NCI-H1436 treated with DMSO at 0.1 percent for 48 hours (cell line): ENCODE measurements at regions not wholly inside any gene's neighbourhood (a gene's known extent, or its start where the extent isn't known, plus 50 kb on each side); places are given as distances from the start of the nearest gene placed in this dataset.
"Not testable (repeated sequence)": the region's sequence is repeated elsewhere in the genome, so short reads cannot be mapped to it uniquely, and the experiment has no call there.

Experiments used
- DNase-seq: peaks from one replicate; lab custom pipeline; 2025; lab: John Stamatoyannopoulos, UW

DNA sequence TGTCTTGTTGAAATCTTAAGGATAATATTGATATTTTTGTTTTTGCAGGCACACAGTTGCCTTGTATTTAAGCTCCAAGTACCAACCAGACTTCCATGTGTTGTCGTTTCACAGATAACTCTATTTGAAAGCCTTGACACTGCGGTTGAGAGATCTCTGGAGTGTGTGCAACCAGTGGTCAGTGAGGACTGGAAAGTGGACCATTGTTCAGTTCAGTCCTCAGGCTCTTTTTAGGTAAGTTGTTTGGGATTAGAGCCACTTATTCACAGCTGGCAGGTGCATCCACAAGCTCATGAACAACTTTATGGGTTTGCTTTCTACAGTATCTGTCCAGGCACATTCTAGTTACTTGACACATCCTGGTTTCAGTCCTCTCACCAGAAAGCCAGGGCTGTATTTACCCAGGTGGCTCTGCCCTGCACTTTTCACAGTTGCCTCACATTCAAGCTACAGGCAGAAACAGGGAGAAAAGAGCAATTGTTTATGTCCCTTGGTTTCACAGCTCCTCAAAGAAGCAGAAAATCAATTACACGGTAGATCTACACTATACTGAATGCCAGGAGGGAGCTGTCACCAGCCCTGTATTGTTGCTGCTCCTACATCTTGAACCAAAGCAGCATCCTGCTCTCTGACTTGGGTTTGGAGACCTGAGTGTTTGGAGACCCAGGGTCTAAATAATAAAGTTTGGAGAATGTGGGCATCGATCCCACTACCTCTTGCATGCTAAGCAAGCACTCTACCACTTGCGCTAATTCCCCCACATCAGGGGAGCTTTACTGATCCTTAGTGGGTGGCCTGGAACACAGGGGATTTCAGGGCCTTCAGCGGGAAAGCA is 543.3 kb downstream of the PRIM2 start:
- DNase-seq = not testable (repeated sequence)

DNA sequence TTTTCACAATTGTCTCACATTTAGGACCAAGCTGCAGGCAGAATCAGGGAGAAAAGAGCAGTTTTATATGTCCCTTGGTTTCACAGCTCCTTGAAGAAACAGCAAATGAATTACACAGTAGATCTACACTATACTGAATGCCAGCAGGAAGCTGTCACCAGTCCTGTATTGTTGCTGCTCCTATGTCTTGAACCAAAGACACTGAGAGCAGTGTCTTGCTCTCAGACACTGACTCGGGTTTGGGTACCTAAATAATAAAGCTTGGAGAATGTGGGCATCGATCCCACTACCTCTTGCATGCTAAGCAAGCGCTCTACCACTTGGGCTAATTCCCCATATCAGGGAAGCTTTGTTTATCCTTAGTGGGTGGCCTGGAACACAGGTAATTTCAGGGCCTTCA is 552.7 kb downstream of the PRIM2 start:
- DNase-seq = not testable (repeated sequence)

DNA sequence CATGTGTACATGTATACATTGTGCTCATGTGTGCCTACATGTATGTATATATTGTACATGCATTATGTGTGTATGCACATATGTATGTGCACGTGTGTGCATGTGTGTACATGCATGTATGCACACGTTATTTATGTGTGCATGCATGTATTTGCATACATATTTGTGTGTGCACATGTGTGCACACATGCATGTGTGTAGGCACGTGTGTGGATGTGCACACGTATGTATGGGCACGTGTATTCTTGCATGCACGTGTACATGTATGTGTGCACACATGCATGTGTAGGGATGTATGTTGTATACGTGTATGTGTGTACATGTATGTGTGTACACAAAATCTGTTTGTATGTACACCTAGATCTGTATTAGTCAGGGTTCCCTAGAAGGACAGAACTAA is 556.0 kb downstream of the PRIM2 start:
- not testable (repeated sequence) for DNase-seq

DNA sequence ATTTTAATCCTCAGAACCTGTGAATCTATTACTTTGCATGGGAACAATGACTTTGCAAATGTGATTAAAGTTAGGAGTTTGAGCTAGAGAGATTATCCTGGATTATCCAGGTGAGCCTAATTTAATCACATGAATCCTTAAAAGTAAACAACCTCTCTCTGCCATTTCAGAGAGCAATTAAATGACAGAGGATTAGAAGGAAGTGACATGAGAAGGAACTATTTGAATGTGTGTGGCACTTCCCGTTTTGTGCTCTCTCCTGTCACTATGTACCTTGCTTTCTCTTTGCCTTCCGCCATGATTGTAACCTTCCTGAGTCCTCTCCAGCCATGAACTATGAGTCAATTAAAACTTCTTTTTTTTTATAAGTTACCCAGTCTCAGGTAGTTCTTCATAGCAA is 559.2 kb downstream of the PRIM2 start:
- DNase-seq = not testable (repeated sequence)

DNA sequence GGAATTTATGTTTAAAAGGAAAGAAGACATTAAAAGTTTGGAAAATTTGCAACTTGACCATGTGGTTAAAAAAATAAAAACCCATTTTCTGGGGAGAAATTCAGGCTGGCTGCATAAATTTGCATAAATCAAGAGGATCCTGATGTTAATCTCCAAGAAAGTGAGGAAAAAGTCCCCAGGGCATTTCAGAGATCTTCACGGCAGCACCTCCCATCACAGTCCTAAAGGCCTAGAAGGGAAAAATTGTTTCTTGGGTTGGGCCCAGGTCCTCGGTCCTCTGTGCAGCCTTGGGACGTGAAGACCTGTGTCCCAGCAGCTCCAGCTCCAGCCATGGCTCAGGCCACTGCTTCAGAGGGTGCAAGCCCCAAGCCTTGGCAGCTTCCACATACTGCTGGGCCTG is 560.3 kb downstream of the PRIM2 start:
- not testable (repeated sequence) for DNase-seq

DNA sequence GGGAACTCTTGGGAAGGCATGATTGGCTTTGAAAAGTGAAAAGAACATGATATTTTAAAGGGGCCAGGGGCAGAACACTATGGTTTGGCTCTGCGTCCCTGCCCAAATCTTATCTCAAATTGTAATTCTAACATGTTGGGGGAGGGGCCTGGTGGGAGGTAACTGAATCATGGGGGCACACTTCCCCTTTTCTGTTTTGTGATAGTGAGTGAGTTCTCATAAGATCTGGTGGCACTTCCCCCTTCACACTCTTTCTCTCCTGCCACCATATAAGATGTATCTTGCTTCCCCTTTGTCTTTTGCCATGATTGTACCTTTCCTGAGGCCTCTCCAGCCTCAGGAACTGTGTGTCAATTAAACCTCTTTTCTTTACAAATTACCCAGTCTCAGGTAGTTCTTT is 561.4 kb downstream of the PRIM2 start:
- DNase-seq = not testable (repeated sequence)

DNA sequence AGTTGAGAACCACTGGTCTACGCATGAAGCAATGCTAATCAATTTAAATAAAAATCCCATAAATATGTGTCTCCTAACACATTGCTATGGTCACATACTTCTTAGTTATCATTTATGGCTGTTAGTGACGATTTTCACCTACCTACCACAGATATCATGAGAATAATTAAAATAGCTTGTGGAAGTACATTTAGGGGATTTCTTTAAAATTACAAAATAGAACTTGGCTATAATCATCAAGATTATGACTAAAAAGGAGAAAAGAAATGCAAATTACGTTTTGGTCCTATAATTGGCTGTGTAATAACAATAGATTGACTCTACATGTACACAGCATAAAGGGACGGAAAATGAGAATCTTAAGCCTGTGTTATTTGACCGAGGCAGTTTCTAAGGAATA is 581.4 kb downstream of the PRIM2 start:
- DNase-seq = not testable (repeated sequence)

DNA sequence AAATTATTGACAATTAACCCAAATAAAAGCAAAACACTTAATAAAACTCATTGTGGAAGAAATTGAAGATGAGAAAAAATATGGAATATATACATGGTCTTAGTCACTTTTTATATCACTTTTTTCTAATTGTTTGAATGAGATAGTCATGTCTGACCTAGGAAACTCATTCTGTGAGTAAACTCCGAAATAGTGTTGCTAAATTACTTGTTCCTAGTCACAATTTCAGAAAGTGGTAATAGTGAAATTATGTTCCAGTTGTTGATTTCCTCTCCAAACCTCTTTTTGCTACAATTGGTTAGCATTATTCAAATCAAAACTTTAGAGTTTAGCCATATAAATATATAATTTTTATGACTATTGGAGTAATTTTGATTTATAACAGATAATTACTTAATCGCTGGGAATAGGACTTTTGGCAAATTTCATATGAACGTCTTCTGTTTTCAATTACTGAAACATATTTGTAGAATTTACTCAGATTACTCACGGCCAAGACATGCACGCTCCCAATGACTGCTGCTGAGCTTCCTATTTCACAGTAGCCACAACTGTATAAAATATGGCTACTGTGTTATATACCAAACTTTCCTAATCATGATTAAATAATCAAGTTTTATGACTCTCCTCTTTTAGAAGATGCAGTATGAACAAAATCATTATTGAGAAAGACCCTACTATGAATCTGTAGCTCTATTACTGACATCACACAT is 583.4 kb downstream of the PRIM2 start:
- not testable (repeated sequence) for DNase-seq

DNA sequence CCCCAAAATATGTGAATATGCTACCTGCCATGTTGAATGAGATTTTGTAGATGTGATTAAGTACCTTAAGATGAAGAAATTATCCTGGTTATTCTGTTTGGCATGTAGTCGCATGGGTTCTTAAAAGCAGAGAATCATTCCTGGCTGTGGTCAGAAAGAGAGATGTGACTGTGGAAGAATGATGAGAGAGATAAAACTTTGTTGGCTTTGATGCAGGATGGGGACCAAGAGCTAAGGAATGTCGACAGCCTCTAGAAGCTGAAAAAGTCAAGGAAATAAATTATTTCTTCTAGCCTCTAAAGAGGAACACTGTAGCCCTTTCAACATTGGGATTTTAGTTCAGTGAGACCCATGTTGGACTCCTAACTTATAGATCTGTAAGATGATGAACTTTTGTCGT is 584.0 kb downstream of the PRIM2 start:
- not testable (repeated sequence) for DNase-seq

DNA sequence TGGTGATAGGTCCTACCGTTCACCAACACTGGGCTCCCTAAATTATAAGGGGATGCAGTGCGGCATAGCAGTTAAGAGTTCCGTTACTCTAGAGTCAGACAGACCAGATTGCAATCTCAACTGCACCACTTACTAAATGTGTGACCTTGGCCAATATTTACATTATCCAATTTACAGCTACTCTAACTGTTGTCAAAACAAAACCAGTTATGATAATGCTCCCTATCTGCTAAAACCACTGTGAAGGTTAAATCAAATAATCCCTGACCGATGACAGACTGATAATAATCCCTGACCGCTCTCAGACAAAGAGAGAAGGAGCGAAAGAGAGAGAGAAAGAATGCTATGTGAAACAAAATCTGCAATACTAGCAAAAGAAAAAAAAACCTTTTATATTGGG is 586.9 kb downstream of the PRIM2 start:
- not testable (repeated sequence) for DNase-seq

DNA sequence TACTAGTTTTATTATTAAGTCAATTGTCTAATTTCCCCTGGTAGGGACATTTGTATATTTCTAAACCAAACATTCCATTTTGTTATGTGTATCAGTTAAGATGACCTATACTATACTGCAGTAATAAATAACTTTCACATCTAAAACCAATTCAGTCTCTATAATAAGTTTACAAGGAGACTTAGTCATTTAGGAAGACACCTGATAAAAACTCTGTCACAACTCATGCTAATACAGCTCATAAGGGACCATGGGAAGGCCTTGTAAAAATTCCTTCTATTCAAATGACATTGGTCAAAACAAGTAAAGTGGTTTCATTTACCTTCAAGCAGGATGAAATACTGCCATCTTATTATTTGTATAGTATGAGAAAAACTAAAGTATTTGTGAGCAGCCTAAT is 597.9 kb downstream of the PRIM2 start:
- DNase-seq = not testable (repeated sequence)

DNA sequence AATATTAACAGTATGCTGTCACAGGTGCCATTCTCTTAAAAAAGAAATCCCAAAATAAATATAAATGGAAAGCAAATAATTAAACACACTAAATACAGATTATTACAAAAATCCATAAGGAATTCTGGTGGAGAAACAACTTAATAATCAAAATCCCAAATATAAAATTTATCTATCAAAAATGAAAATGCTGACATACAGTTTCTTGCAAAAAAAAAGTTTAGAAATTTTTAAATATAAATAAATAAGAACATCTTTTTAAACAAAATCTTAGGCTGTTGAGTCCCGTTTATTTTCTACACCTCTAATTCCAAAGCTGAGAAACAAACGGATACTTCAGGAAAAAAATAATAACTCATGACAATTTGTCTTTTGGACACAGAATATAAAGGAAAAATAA is 625.5 kb downstream of the PRIM2 start:
- not testable (repeated sequence) for DNase-seq

DNA sequence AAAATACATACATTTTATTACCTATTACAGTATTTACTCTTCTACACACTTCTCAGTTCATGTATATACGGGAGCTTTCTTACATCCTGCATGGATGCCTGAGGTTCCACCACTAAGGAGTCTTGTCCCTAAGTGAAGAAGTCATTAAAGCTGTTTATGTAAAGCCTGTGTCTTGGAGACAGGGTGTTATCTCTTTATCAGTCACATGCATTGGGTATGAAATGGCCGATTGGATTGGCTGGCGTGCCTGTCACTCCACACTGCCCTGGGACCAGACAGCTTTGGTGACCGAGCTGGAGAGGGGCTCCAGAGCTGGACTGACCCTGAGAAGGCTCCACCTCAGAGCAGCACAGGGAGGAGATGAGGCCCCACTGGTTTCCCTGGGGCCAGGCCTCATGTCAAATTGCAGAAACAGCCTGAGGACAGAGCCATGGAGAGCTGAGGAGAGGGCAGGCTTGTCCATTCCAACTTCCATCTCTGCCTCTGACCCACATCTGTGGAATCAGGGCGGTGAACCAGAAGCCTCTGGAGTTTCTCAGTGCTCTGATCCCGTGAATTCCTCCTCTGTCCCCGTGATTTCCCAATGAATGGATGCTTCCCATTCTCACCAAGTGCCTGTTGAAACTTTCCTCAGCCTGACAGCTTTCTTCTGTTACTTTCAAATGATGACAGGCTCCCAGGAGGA is 628.8 kb downstream of the PRIM2 start:
- not testable (repeated sequence) for DNase-seq

DNA sequence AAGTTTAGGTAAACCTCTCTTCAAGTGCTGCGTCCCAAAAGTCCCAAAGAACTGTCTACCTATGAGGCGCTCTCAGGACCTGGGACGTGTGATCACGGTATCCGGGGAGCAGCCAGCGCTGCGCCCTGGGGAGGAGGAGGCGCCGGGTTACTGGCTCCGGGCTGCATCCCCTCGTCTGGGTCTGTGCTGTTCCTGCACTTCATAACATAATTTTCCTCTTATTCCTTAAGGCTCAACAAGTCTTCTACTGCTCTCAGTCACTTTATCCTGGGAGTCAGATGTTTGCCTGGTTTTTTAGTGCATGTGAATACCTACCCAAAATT is 629.3 kb downstream of the PRIM2 start:
- DNase-seq = not testable (repeated sequence)

DNA sequence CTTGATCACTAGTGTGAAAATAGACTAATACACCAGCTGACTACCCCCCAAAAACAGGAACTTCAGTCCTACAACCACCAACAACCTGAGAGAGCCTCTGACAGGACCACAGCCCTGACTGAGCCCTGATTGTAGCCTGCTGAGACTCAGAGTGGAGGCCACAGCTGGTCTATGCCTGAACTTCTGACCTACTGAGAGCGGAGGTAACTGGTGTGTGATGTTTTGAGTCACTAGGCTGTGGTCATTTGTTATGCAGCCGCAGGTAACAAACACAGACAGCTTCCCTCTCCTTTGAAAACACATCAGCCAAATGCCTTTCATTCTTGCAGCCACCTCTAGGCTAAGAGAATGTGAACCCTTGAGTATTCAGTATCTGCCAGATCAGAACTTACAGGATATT is 631.1 kb downstream of the PRIM2 start:
- not testable (repeated sequence) for DNase-seq

DNA sequence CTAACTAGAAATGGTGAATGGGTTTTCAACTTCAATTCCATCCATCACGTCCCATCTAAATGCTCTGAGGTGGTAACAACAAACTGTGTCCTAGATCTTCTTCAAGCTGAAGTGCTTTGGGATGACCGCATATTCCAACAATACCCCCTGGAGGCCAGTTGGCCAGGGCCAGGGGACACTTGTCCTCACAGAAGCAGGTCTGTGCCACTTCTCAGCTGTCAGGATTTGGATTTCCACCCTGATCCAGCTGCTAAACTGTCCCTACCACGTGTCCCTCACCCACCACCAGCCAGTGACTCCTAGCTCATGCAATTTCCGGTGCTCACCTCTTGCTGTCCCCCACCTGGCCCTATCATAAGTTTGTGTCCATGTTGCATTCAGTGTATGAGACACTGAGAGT is 633.0 kb downstream of the PRIM2 start:
- not testable (repeated sequence) for DNase-seq

DNA sequence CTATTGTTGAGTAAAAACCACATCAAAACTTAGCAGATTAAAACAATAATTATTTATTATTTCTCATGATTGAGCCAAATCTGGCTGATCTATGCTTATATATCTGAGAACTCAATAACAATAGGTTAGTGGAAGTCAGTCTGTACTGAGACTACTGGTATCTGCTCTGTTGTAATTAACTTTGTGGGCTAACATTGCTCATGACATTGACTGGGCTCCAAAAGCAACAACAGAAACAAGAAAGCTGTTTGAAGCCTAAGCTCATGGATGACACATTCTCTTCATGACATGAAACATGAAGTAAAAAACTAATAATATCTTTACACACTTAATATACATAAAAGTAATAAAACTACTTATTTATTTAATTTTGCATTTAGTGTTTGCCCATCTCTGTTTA is 649.3 kb downstream of the PRIM2 start:
- DNase-seq = not testable (repeated sequence)

DNA sequence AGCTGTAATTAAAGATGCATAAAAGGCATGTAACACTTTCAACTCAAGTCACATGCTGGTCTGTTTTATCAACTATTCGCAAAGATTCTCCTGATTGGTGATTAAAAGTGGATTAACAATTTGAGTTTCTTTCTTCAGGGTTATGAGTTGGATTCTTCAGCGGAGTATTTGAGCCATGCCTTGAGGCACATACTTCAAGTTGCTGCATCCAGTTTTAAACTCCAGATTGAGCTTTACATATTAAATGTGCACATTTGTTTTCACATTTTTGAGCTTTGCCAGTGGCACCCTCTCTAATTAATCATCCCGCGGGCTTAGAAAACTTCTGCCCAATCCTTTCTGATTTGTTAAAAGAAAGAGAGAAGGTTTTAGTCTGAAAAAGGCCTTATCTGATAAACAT is 654.5 kb downstream of the PRIM2 start:
- DNase-seq = not testable (repeated sequence)

DNA sequence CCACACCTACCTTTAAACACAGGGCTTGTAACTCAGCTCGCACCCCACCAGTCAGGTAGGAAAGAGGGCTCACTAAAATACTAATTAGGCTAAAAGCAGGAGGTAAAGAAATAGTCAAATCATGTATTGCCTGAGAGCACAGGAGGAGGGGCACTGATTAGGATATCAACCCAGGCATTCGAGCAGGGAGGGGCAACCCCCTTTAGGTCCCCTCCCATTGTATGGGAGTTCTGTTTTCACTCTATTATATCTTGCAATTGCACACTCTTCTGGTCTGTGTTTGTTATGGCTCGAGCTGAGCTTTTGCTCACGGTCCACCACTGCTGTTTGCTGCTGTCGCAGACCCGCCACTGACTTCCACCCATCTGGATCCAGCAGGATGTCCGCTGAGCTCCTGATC is 657.2 kb downstream of the PRIM2 start:
- no peak for DNase-seq

DNA sequence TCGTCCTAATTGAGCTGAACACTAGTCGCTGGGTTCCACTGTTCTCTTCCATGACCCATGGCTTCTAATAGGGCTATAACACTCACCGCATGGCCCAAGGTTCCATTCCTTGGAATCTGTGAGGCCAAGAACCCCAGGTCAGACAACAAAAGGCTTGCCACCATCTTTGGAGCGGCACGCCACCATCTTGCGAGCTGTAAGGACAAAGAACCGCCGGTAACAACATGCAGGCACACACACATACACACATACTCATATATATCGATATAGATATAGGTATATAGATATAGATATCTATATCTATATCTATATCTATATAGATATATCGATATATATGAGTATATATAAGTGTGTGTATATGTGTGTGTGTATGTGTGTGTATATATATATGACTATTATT is 657.7 kb downstream of the PRIM2 start:
- not testable (repeated sequence) for DNase-seq

DNA sequence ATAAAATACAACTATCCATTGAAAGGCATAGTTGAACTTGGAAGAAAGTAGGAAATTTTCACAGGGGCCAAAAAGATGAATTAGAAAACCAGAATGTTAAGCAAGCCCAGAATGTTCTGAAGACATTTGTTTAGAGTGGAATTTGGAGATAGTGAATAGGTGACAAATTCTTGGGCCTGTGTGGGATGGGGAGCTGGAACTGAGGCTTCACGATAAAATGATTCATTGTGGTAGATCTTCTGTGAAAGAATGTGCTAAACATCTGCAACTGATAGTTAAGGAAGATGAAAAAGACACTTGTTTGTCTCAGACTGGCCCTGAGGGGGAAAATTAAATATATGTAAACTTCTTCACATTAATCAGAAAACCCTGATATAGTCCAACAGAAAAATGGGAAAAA is 658.9 kb downstream of the PRIM2 start:
- DNase-seq = not testable (repeated sequence)

DNA sequence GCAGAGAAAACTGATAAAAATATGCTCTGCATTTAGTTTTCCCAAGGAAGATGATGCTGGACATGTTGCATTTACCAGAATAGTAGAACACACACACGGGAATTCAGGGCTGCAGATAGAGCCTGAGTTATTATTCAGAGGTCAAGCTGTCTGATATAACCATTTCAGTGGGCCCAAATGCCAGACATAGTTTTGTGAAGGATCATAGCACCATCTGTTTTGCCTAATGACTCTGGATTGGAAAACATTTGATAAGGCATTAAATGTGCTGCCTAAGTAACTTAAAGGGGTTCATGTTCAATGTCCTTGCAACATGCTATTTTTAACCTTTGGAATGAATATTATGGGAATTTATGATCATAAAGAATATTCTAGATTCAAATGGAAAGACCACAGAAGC is 666.2 kb downstream of the PRIM2 start:
- not testable (repeated sequence) for DNase-seq

DNA sequence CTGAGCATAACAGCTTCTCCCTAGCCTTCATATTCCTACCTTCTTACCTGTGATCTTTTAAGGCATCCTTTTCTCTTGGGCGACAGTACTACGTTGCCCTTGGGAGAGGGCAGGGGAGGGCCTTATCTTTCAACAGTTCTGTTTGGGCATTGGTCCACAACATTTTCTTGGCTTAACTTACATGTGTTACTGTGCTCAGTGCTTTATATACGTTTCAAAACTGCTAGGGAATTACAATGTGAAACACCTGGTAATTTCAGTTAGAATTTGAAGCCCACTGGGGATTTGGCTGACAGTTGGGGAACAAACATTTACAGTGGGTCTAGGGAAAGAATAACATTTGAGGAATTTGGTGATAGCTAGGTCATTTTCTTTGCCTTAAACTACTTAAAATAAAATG is 667.1 kb downstream of the PRIM2 start:
- DNase-seq = not testable (repeated sequence)
